Activated B cell treated with CpG ODN at 0.5 μM for 24 hours (primary cell): ENCODE measurements at regions not wholly inside any gene's neighbourhood (a gene's known extent, or its start where the extent isn't known, plus 50 kb on each side); places are given as distances from the start of the nearest gene placed in this dataset.

Source experiments
- ATAC-seq: fragments of 200-7000 bp; cut with Tn5 transposase; one replicate; pipeline ENCODE4 v1.10.0; 2021; ENCODE audit warnings: low read depth, mild to moderate bottlenecking, moderate library complexity
- CTCF ChIA-PET: fragments of 350-600 bp; sonication (Branson Sonifier 250); formaldehyde crosslinking; loops from one replicate; lab custom pipeline; 2021; ENCODE audit warnings: antibody characterized with exemption; lab: Charles Lee
- POLR2A ChIA-PET: fragments of 350-600 bp; sonication (Branson Sonifier 250); formaldehyde crosslinking; loops from one replicate; lab custom pipeline; 2021; ENCODE audit warnings: antibody characterized with exemption; lab: Charles Lee
- DNase-seq: peaks from one replicate; pipeline ENCODE4 v3.0.0; 2022
- H3K27ac Mint-ChIP-seq: one replicate; pipeline ENCODE4 v1.8.0; 2020; ENCODE audit warnings: mixed read lengths
- H3K27me3 Mint-ChIP-seq: one replicate; pipeline ENCODE4 v1.8.0; 2021; ENCODE audit warnings: mixed read lengths
- H3K36me3 Mint-ChIP-seq: one replicate; pipeline ENCODE4 v1.8.0; 2021; ENCODE audit warnings: low read depth, mixed read lengths
- H3K4me1 Mint-ChIP-seq: one replicate; pipeline ENCODE4 v1.8.0; 2021; ENCODE audit warnings: mixed read lengths
- H3K4me3 Mint-ChIP-seq: one replicate; pipeline ENCODE4 v1.8.0; 2020; ENCODE audit warnings: mild to moderate bottlenecking, mixed read lengths
- H3K9me3 Mint-ChIP-seq: one replicate; pipeline ENCODE4 v1.8.0; 2020; ENCODE audit warnings: mixed read lengths
- CTCF ChIP-seq: fragments of 200-600 bp; IDR thresholded peaks from one replicate; pipeline ENCODE4 v1.8.0; 2022; ENCODE audit warnings: antibody characterized with exemption, mild to moderate bottlenecking
- intact Hi-C: fragments of 100-400 bp; cut with micrococcal nuclease; formaldehyde crosslinking; loops from one replicate; pipeline ENCODE4 v1.15.1; 2024

- intact Hi-C loops, result loop anchor here (5.0 kb wide), 2 partner anchors 224 to 684 kb away; partner anchors contain the start of genes IL12A and TRIM59
- no peaks in the 10 kb centered on the region for H3K9me3 Mint-ChIP-seq
- peaks cover 21% of the 10 kb centered on the region for H3K4me1 Mint-ChIP-seq
- no peak for DNase-seq
- POLR2A ChIA-PET, result no interaction called here
- TF ChIP-seq CTCF, result no peak
- CTCF ChIA-PET, result no interaction called here
- no peaks in the 10 kb centered on the region for H3K36me3 Mint-ChIP-seq
- H3K27ac Mint-ChIP-seq, result no peak overlapping the region
- peak overlapping the region; percentile 90 for H3K4me3 Mint-ChIP-seq
- ATAC-seq, result peak; percentile 56
- peaks cover 27% of the 10 kb centered on the region for H3K27me3 Mint-ChIP-seq
Observed at GRCh38 chr3:159763011-159763601, 225.5 kb upstream of the IL12A start.

GRCh38 chr3:159763602-159764489 lies 224.8 kb upstream of the IL12A start:
- peaks cover 21% of the 10 kb centered on the region for H3K4me1 Mint-ChIP-seq
- no peaks in the 10 kb centered on the region for H3K9me3 Mint-ChIP-seq
- ChIA-PET CTCF (no interaction called here), POLR2A (no interaction called here)
- peaks cover 32% of the 10 kb centered on the region for H3K27me3 Mint-ChIP-seq
- intact Hi-C loops, result loop anchor here (5.0 kb wide), 2 partner anchors 223 to 683 kb away; partner anchors contain the start of genes IL12A and TRIM59
- no peak overlapping the region for H3K27ac Mint-ChIP-seq
- ATAC-seq (peak; percentile 75), DNase-seq (peak; percentile 45)
- H3K4me3 Mint-ChIP-seq, result peak overlapping the region; percentile 90
- no peaks in the 10 kb centered on the region for H3K36me3 Mint-ChIP-seq
- TF ChIP-seq CTCF, result no peak

- Mint-ChIP-seq H3K9me3 (no peaks in the 10 kb centered on the region), H3K4me1 (peaks cover 21% of the 10 kb centered on the region), H3K27me3 (peaks cover 33% of the 10 kb centered on the region), H3K36me3 (no peaks in the 10 kb centered on the region), H3K27ac (no peak overlapping the region), H3K4me3 (peak overlapping the region; percentile 84)
- POLR2A ChIA-PET, result no interaction called here
- intact Hi-C loops, result loop anchor here (5.0 kb wide), 3 partner anchors 223 to 683 kb away; partner anchors contain the start of genes C3orf80, IL12A and TRIM59
- no peak for ATAC-seq
- no peak for TF ChIP-seq CTCF
- DNase-seq, result no peak
- CTCF ChIA-PET, result no interaction called here
Observed at GRCh38 chr3:159764490-159765029, 224.1 kb upstream of the IL12A start.

- Mint-ChIP-seq H3K4me3 (peak overlapping the region; percentile 71), H3K36me3 (no peaks in the 10 kb centered on the region), H3K9me3 (no peaks in the 10 kb centered on the region), H3K4me1 (peaks cover 21% of the 10 kb centered on the region), H3K27ac (no peak overlapping the region), H3K27me3 (peaks cover 33% of the 10 kb centered on the region)
- no peak for DNase-seq
- ChIA-PET CTCF (no interaction called here), POLR2A (no interaction called here)
- no peak for TF ChIP-seq CTCF
- ATAC-seq, result peak; percentile 22
- intact Hi-C loops, result loop anchor here (5.0 kb wide), 1 partner anchor 462 kb away; the partner anchor contains the start of gene C3orf80
Observed at GRCh38 chr3:159765030-159765859, 223.4 kb upstream of the IL12A start.
